A549 (cell line): ENCODE measurements at regions not wholly inside any gene's neighbourhood (a gene's known extent, or its start where the extent isn't known, plus 50 kb on each side); places are given as distances from the start of the nearest gene placed in this dataset.

Experiments
- ATAC-seq, 2 experiments: fragments of 200-7000 bp in 1 of 2; fragments of >200 bp in 1 of 2; cut with Nextera tagmentation in 1 of 2; cut with Tn5 transposase in 1 of 2; 3 replicates each; pipeline versions ENCODE4 v1.8.0 to v1.9.1; 2018 to 2020; ENCODE audit warnings: mild to moderate bottlenecking in 1 of 2, moderate library complexity in 1 of 2
- CTCF ChIA-PET: fragments of 300-600 bp; sonication (Branson Sonifier 250); formaldehyde crosslinking; extraction: SDS; loops from one replicate; lab custom pipeline; 2021; ENCODE audit warnings: antibody characterized with exemption, inconsistent platforms; lab: Yijun Ruan, JAX
- POLR2A ChIA-PET: fragments of 350-600 bp; formaldehyde crosslinking; extraction: SDS; loops from one replicate; lab custom pipeline; 2021; ENCODE audit warnings: antibody characterized with exemption, inconsistent platforms; lab: Yijun Ruan, JAX
- DNase-seq, 2 experiments: peaks; one replicate each; pipeline versions ENCODE4 v3.0.0 to v3.0.0-alpha.2; 2011 to 2016; ENCODE audit warnings: low read depth in 1 of 2, low spot score in 1 of 2
- FAIRE-seq: peaks from 2 replicates; lab custom pipeline; 2011; peaks lifted over from hg19 to GRCh38; lab: Jason Lieb, UNC
- H3K27ac ChIP-seq, 2 experiments: fragments of >200 bp; sonication (Bioruptor Twin); formaldehyde crosslinking; 3 replicates each; pipeline ENCODE4 v1.5.1; 2016 to 2017
- H3K4me1 ChIP-seq: fragments of >200 bp; sonication (Bioruptor Twin); formaldehyde crosslinking; 3 replicates; pipeline ENCODE4 v1.6.1; 2016
- H3K4me2 ChIP-seq: fragments of >200 bp; sonication (Bioruptor Twin); formaldehyde crosslinking; 3 replicates; pipeline ENCODE4 v1.6.1; 2016
- H3K4me3 ChIP-seq: fragments of >200 bp; sonication (Bioruptor Twin); formaldehyde crosslinking; 3 replicates; pipeline ENCODE4 v1.5.1; 2016
- H3K9me3 ChIP-seq: fragments of >200 bp; sonication (Bioruptor Twin); formaldehyde crosslinking; 3 replicates; pipeline ENCODE4 v1.6.1; 2016
- CHD2 ChIP-seq: fragments of 150-350 bp; IDR thresholded peaks from 2 replicates; pipeline ENCODE4 v1.6.1; 2014; ENCODE audit warnings: low read length; ENCODE audit not compliant: partially characterized antibody
- EHMT2 ChIP-seq: fragments of 200-600 bp; sonication (generic); IDR thresholded peaks from 2 replicates; pipeline ENCODE4 v1.6.1; 2016; ENCODE audit warnings: antibody characterized with exemption, low read depth, mild to moderate bottlenecking, moderate library complexity
- HDAC2 ChIP-seq: fragments of 200-600 bp; sonication (generic); IDR thresholded peaks from 2 replicates; pipeline ENCODE4 v1.6.1; 2016
- HOXA7 ChIP-seq: fragments of 250-450 bp; sonication (Bioruptor Pico); IDR thresholded peaks from 2 replicates; pipeline ENCODE4 v1.5.0; 2020; ENCODE audit warnings: mild to moderate bottlenecking, moderate library complexity
- JUN ChIP-seq, 2 experiments: fragments of >200 bp; sonication (Bioruptor Twin); formaldehyde crosslinking; IDR thresholded peaks; 2 replicates in 1 of 2; 3 replicates in 1 of 2; pipeline ENCODE4 v1.6.1; 2016 to 2017
- MAFK ChIP-seq: fragments of 450-650 bp; IDR thresholded peaks from 2 replicates; pipeline ENCODE4 v1.6.1; 2014; ENCODE audit not compliant: partially characterized antibody
- MYC ChIP-seq: IDR thresholded peaks from 2 replicates; pipeline ENCODE4 v1.6.1; 2012; ENCODE audit warnings: mild to moderate bottlenecking, inconsistent platforms, low read length, improper control_type of control experiment, borderline replicate concordance
- POLR2A ChIP-seq: IDR thresholded peaks from 2 replicates; pipeline ENCODE4 v1.6.1; 2012; ENCODE audit warnings: mild to moderate bottlenecking, low read length
- REST ChIP-seq: fragments of 200-600 bp; sonication (generic); IDR thresholded peaks from 2 replicates; pipeline ENCODE4 v1.6.1; 2016; ENCODE audit warnings: antibody characterized with exemption, mild to moderate bottlenecking, moderate library complexity
- USF2 ChIP-seq: fragments of 450-650 bp; IDR thresholded peaks from 2 replicates; pipeline ENCODE4 v1.6.1; 2014; ENCODE audit warnings: antibody characterized with exemption
- ZFP36 ChIP-seq: fragments of 450-650 bp; IDR thresholded peaks from 2 replicates; pipeline ENCODE4 v1.6.1; 2014; ENCODE audit warnings: borderline replicate concordance; ENCODE audit not compliant: partially characterized antibody
- ZSCAN20 ChIP-seq: fragments of 250-450 bp; sonication (Bioruptor Pico); IDR thresholded peaks from 2 replicates; pipeline ENCODE4 v1.8.0; 2022; ENCODE audit warnings: mild to moderate bottlenecking, moderate library complexity
- WGBS: methylation state at CpG from one replicate; pipeline ENCODE4 v1.1.6; 2017; ENCODE audit errors: missing lambda C conversion rate; 5-methylcytosine and 5-hydroxymethylcytosine counted together

- no peak for ATAC-seq
- FAIRE-seq, result no peak
- 18% methylated on average over 3 of the region's 3 CpGs for WGBS
- H3K4me3 ChIP-seq, result no peak overlapping the region
- no peak overlapping the region for H3K27ac ChIP-seq
- no peak for DNase-seq
- POLR2A ChIA-PET, result no interaction called here
- no peaks in the 10 kb centered on the region for H3K9me3 ChIP-seq
- no peak overlapping the region for H3K4me2 ChIP-seq
- no peaks in the 10 kb centered on the region for H3K4me1 ChIP-seq
- CTCF ChIA-PET, result no interaction called here
- no peak for TF ChIP-seq ZSCAN20 (CRISPR knock-in tag)
- TF ChIP-seq MAFK, result no peak
- TF ChIP-seq EHMT2, result no peak
- no peak for TF ChIP-seq HDAC2
- TF ChIP-seq HOXA7 (CRISPR knock-in tag), result no peak
- TF ChIP-seq MYC, result no peak
- no peak for TF ChIP-seq REST
- no peak for TF ChIP-seq JUN (IDR thresholded peaks at IDR 0.05)
- TF ChIP-seq, all 56 proteins: peak for 0
Observed at GRCh38 chr1:177865807-177866206, 104.1 kb downstream of the SEC16B start.

- POLR2A ChIA-PET, result no interaction called here
- no peaks in the 10 kb centered on the region for H3K4me1 ChIP-seq
- WGBS, result 30% methylated on average over 2 of the region's 2 CpGs
Observed at GRCh38 chr1:177864538-177865305, 105.1 kb downstream of the SEC16B start.

GRCh38 chr1:177863796-177864195, 106.1 kb downstream of the SEC16B start:
- H3K27ac ChIP-seq, result no peak overlapping the region
- WGBS, result 48% methylated on average over 4 of the region's 4 CpGs
- no peaks in the 10 kb centered on the region for H3K4me1 ChIP-seq
- no peak for FAIRE-seq
- ChIA-PET CTCF (no interaction called here), POLR2A (no interaction called here)
- H3K4me3 ChIP-seq, result no peak overlapping the region
- no peak for DNase-seq
- H3K9me3 ChIP-seq, result no peaks in the 10 kb centered on the region
- no peak overlapping the region for H3K4me2 ChIP-seq
- ATAC-seq, result no peak
- TF ChIP-seq CHD2 (no peak), USF2 (no peak), POLR2A (no peak)

More at GRCh38 chr1:177864538-177865305, 105.1 kb downstream of the SEC16B start:
- DNase-seq (no peak), FAIRE-seq (no peak), ATAC-seq (no peak)
- CTCF ChIA-PET, result no interaction called here
- H3K4me2 ChIP-seq, result no peak overlapping the region
- TF ChIP-seq REST (no peak), ZSCAN20 (CRISPR knock-in tag) (no peak), ZFP36 (no peak)
- H3K27ac ChIP-seq, result no peak overlapping the region
- no peak overlapping the region for H3K4me3 ChIP-seq
- H3K9me3 ChIP-seq, result no peaks in the 10 kb centered on the region
